AG20443 (cell line): ENCODE measurements at regions not wholly inside any gene's neighbourhood (a gene's known extent, or its start where the extent isn't known, plus 50 kb on each side); places are given as distances from the start of the nearest gene placed in this dataset.
A peak's percentile ranks its signal among the peaks of the same experiment; 100 is the strongest.
"Not testable (repeated sequence)": the region's sequence is repeated elsewhere in the genome, so short reads cannot be mapped to it uniquely, and the experiment has no call there.

Source experiments
- DNase-seq: peaks from one replicate; pipeline ENCODE4 v3.0.0; 2012; ENCODE audit warnings: low spot score, mixed read lengths

GRCh38 chr22:35138521-35138920 lies 72.6 kb downstream of the ISX start:
- DNase-seq, result no peak

GRCh38 chr22:35140879-35141745 lies 75.2 kb downstream of the ISX start:
- no peak for DNase-seq

GRCh38 chr22:35148381-35148780 lies 82.4 kb downstream of the ISX start:
- no peak for DNase-seq

GRCh38 chr22:35148866-35149548 lies 83.0 kb downstream of the ISX start:
- DNase-seq, result no peak

- peak; percentile 67 for DNase-seq
These were observed 84.5 kb downstream of the ISX start for GRCh38 chr22:35150183-35151107.

GRCh38 chr22:35152316-35152715 lies 86.4 kb downstream of the ISX start:
- DNase-seq, result no peak

GRCh38 chr22:35154937-35155387 lies 89.0 kb downstream of the ISX start:
- peak; percentile 84 for DNase-seq

GRCh38 chr22:35155403-35156025 lies 89.6 kb downstream of the ISX start:
- DNase-seq, result no peak

GRCh38 chr22:35156945-35157344 lies 91.0 kb downstream of the ISX start:
- no peak for DNase-seq

- DNase-seq, result no peak
These were observed 92.4 kb downstream of the ISX start for GRCh38 chr22:35158336-35158735.

GRCh38 chr22:35159343-35159742 lies 93.4 kb downstream of the ISX start:
- no peak for DNase-seq

GRCh38 chr22:35160268-35160667 lies 94.3 kb downstream of the ISX start:
- no peak for DNase-seq

GRCh38 chr22:35165896-35166295 lies 91.4 kb upstream of the HMGXB4 start:
- not testable (repeated sequence) for DNase-seq

GRCh38 chr22:35170716-35171697 lies 86.3 kb upstream of the HMGXB4 start:
- DNase-seq, result no peak

GRCh38 chr22:35172442-35172841 lies 84.9 kb upstream of the HMGXB4 start:
- DNase-seq, result no peak

GRCh38 chr22:35173655-35174054 lies 83.6 kb upstream of the HMGXB4 start:
- DNase-seq, result no peak

GRCh38 chr22:35174401-35175038 lies 82.8 kb upstream of the HMGXB4 start:
- DNase-seq, result no peak

GRCh38 chr22:35175392-35175791 lies 81.9 kb upstream of the HMGXB4 start:
- no peak for DNase-seq

- no peak for DNase-seq
These were observed 79.5 kb upstream of the HMGXB4 start for GRCh38 chr22:35177811-35178210.

GRCh38 chr22:35178446-35178845 lies 78.8 kb upstream of the HMGXB4 start:
- DNase-seq, result no peak
